GM21423 (cell line): ENCODE measurements at regions not wholly inside any gene's neighbourhood (a gene's known extent, or its start where the extent isn't known, plus 50 kb on each side); places are given as distances from the start of the nearest gene placed in this dataset.

ENCODE experiments used
- ATAC-seq: cut with Tn5 transposase; IDR thresholded peaks from one replicate; pipeline ENCODE4 v1.9.1; 2021; ENCODE audit warnings: mild to moderate bottlenecking, moderate library complexity; ENCODE audit not compliant: unreplicated experiment

DNA sequence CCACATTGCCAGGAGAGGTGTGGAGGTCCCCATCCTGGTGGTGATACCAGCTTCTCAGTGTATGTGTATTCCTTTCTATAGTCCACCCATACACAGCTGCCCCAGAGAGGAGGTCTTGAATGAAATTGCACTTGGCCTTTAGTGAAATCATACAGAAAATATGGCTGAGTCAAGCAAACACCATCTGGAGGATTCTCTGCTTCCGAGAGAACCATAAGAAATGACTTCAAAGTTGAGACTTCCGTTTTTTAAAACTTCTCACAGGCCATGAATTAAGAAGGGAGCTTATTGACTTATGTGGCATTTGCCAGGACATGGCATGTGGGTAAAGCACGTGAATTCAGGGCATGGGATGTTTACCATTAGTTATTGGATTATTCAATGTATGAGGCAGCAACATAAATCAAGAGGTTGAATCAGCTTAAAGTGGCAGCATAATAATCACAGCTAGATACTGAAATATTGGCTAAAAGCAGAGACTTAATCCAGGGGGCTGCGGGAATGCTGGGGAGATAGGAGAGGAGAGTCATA lies 119.1 kb upstream of the MTNR1B start:
- ATAC-seq: no peak

DNA sequence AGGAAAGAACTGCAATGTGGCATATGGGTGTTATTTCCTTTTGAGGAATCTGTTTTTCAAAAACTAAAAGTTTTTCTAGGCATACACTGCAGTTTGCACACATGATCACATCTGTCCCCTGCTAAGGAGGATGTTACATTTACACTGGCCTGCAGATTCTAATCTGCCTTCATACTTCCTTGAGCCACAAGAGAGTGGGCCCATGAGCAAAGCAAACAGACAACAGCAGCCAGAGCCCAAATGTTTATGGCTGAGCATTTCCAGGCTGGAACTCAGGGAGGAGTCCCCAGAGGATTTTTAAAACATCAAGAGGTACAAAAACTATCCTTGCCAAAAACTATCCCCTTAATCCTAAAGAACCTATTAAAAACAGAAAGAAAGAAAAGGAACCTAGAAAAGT lies 117.2 kb upstream of the MTNR1B start:
- no peak for ATAC-seq

DNA sequence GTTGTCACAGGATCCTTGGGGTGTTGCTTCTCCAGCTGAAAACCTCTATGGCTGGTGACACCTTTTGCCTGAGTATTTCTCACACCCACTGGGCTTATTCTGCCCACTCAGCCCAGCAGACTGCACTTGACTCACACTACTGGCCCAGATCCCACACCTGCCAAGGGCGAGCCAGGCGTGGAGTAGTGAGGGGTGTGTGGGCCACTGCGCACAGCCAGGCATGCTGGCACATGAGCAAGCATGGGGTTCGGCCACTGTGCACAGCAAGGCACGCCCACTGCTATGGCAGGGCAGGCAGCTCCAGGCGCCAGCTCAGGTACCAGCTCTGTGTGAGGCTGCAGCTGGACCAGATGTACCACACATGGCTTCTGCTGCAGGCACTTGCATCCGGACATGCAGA lies 116.5 kb upstream of the MTNR1B start:
- no peak for ATAC-seq

DNA sequence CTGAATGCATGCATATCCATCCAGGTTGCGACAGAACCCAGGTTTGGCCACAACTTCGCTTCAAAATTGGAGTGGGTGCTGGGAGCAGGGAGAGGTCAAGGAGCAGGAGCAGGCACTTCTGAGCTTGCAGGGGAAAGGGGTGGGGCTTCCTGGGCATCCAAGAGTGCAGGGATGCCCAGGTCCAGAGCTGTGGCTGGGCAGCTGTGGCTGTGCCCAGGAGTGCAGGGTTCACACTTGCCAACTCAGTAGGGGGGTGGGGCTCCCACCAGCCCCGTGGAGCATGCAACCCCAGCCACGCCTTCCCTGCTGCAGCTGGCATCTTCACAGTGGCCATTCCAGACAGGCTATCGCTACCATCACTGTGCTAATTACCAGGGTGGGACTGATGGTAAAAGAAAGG lies 115.3 kb upstream of the MTNR1B start:
- ATAC-seq: no peak

DNA sequence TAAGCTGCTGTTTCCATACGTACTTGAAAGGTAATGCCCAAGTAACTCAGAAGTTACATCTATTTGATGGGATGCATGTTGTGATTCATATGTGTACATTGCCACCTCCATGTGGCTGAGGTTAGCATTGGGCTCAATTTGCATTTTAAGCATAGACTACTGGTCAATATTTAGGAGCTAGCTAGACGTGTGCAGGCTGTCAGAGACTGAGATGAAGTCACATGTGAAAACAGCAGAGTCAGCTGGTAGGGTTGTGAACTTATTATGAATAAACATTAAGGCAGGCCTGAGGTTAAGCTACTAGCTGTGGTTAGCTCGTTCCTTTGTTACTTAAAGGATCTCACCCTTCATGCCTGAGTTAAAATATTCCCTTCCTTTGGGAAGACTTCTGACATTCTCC lies 114.5 kb upstream of the MTNR1B start:
- no peak for ATAC-seq

DNA sequence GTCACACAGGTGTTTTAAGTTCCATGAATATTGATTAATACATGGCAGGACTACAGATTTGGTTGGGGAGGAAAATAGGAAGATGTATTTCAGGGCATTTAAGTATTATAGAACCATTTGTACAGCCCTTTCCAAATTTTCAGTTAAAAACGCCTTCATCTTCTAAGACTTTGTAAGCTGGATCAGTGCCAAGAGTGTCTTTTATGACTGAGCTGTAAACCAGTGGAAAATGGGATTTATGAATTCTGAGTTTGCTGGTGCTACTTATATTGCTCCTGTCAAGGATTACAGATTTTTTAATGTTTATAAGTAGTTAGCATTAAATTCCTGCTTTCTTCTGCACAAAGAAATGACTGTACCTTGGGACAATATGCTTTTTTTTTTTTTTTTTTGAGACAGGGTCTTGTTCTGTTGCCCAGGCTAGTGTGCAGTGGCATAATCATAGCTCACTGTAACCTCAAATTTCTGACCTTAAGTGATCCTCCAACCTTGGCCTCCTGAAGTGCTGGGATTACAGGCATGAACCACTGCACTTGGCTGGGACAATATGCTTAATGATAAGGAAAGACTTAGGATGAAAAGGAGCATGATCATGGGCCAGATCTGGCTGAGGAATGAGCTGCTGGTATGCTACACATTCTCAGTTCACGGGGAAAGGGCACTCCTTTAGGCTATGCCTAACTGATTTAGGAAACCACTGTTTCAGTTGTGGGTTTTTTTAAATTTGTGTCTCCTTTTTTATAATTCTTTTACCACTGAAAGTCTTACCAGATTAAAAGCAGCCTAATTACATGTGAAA lies 113.6 kb upstream of the MTNR1B start:
- no peak for ATAC-seq

DNA sequence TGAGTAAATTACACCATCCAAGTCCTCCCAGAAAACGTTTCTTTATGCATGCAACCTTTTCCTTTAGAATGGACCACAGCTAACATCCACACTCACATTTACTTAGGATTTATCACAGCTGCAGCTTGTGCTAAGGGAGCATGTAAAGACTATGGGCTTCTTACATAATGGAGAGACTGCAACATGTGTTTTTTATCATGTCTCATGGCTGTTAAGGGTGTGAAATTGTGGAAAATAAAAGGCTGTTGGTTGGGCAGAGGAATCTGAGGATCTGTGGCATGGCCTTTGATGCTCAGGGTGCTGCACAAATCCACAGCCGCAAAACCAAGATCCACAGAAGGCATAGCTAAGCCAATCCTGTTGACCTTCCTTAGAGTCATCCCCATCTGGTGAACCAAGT lies 112.0 kb upstream of the MTNR1B start:
- ATAC-seq: no peak

DNA sequence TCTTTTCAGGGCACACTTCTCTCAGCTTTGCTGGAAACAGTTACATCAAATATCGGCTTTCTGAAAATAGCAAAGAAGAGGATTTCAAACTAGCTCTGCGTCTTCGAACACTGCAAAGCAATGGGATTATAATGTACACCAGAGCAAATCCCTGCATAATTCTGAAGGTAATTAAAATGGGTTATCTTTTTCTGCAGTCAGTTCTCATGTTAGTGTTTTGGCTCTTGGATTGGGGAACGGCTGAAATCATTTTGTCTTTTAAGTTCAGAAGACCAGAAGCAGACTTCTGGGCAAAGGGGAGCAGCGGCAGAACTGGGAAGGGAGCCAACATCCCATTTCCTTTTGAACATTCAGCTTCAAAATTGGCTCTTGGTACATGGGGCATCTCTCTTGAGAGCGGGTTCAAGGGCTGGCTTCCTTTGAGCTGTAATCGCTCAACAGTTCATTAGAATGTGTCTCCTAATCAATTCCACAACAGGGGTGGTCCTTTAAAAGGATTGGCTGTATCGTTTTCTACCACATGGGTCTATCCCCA lies 110.2 kb upstream of the MTNR1B start:
- no peak for ATAC-seq

DNA sequence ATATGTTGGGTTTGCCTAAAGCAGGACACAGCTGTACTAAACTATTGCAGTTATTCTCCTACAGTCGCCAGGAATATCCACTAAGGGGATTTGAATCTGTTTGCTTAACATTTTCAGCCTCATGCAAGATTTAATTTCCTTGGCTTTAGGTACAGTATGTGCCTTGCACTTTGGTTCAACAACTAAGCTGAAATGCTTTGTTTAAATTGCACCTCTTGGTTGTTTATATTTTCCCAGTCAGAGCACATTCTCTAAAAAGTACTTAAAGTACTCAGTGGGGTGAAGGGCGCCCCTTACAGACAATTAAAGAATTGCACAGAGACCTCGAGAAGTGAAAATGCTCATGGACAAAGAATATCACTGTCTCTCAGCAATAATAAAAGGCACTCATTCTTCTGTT lies 107.8 kb upstream of the MTNR1B start:
- ATAC-seq: no peak

DNA sequence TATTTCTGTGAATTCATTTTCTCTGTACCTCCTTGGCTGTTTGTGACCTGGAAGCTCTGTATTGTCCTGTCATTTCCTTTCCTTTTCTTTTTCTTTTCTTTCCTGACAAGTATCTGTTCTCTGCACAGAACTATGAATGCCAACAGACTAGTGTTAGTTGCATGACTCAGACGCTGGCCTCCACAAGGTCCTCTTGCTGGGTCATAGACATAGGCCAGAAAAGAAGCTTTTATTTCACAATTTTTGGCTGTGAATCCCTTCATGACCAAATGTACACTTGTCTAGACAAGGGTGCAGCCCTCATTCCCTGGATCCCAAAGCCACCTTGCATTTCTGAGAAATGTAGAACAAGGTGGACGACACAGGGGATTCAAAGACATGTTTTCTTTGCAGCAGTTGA lies 104.1 kb upstream of the MTNR1B start:
- no peak for ATAC-seq

DNA sequence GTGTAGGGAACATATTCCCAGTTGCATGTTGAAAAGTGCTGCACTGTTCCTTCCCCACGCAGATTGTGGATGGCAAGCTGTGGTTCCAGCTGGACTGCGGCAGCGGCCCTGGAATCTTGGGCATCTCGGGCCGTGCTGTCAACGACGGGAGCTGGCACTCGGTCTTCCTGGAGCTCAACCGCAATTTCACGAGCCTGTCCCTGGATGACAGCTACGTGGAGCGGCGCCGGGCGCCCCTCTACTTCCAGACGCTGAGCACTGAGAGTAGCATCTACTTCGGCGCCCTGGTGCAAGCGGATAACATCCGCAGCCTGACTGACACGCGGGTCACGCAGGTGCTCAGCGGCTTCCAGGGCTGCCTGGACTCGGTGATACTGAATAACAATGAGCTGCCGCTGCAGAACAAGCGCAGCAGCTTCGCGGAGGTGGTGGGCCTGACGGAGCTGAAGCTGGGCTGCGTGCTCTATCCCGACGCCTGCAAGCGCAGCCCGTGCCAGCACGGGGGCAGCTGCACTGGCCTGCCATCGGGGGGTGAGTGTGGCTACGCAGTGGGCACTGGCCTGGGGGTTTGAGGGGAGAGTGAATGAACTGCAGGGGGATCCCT lies 102.7 kb upstream of the MTNR1B start:
- ATAC-seq: no peak

DNA sequence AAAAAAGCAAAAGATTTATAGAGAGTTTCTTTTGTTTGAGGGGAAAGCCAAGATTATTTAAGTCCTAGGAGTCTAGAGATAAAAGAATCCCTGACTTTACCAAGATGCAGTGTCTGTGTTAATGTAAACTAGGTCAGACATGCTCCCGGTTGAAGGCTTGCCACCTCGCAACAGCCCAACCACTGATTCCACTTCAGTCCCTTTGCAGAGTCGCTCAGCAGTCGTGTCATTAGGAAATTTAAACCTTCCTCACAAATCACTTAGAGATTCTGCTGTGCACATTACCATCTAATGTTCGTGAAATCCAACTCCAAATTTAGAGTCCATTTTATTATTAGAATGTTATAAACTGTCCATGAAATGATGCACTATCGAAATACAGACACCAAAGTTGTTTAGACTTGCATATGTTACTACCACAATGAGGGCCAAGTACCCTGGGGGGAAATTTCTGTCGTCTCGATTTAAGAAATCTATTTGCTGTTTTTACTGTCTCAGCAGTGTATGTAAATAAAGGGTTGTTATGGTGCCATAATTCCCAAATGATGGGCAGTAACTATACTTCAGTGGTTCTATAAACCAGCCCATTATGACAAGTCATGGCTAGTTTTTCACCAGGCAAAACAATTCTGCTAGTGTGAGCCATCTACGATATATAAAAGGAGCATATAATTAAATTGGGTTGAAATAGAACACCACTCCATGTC lies 101.4 kb upstream of the MTNR1B start:
- ATAC-seq: no peak

DNA sequence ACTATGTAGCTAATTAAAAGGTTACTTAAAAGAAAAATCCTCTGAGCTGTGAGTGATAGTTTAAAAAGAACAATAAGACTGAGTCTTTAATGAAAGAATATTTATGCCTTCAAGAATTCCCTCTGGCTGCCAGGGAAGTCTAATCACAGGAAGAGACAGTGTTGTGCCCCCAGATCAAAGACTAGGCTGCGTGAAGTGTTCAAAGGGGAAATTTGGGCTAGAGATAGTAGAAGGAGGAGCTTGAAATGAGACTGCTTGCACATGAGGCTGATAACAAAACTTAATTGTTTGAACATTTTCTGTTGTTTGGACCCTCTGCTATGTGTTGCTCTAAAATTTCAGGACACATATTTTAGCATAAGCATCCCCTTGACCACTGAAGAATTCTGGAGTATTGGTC lies 99.7 kb upstream of the MTNR1B start:
- ATAC-seq: no peak

DNA sequence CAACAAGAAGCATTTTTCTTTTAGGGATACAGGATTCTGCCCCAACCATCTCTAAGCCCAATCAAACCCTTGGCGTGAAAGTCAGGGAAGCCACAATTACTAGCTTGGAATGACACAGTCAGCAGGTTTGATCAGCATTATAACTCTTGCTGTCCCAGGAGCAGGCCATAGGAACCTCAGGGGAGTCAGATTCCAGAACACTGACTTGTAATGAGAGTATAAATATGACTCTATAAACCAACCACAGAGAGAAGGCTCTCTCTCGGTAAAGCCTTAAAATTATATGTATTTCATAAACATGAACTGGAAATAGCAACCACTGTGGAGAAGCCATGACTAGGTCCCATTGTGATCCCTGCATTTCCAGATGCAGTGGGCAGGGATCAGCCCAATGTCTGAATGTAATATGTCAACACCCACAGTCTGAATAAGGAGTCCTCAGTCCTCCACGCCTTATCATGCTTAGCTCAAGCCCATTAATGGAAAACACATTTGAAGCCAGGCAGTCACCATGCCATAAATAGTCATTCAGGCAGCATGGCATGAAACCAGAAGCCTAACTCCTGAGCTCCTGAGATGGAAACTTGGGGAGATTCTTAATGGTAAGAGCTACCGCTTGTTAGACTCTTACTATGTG lies 99.1 kb upstream of the MTNR1B start:
- no peak for ATAC-seq

DNA sequence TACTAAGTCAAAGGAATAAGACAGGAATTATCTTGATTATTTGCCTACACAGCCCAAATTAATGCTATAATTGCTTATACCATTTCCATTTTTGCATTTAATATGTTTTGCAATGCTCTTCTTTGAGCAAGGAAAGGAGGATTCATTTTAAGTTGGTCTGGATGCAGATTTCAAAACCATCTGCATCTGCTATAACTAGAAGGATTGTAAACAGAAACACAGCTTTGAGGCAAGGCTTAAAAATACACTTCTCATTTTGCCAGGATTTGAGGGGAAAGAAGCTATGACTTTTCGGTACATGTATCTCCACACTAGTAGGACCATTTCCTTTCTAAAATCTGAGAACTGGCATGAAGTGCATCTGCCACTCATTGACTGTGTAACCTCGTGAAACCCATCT lies 95.9 kb upstream of the MTNR1B start:
- ATAC-seq: no peak

DNA sequence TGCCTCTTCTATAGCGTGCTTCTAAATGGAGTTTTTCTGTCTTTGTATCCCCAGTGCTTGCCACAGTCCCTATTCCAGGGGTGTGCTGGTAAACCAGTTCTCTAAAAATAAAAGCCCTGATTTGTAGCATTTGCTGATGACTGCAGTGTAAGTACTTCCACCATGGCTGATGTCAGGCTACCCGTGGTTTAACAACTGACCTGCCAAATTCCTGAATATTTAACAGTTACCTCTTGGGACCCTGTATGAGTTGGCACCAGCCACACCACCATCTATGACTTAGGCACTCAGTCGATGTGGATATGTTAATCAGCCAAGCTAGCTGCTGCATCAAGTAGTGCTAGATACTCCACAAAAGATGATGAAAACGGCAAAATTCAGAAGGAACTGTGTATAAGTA lies 94.0 kb upstream of the MTNR1B start:
- ATAC-seq: no peak

DNA sequence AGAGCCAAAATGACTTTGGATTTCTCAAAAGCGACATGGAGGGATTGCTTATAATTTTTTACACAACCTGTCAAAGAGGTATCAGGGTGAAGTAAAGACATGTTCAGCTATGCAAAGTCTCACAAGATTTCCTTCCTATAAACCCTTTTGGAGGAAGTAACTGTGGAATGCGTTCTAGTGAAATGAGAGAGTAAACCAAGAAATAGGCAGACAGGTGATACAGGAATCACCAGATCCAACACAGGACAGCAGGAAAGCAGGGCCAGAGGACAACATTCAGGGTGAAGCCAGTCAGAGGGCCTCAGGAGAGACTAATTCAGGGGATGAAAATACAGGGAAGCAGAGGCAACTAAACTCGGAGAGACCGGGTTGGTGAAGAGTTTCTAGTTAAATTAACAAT lies 90.4 kb upstream of the MTNR1B start:
- no peak for ATAC-seq

DNA sequence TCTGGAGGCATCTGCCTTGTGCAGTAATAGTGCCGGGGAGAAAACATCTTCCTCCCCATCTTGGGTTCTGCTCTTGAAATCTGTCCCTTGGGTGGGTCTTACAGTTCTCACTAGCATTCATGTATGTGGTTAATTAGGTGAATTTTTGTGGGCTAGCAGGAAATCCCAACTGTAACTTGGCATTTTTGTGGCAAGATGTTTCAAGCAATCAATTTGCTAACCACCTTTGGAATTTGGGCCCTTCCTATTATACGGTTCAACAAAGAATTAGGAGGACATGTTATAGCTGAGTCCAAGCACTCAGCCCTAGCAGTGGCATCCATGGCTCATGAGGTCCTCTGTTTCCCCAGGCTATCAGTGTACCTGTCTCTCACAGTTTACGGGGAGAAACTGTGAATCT lies 89.1 kb upstream of the MTNR1B start:
- no peak for ATAC-seq

DNA sequence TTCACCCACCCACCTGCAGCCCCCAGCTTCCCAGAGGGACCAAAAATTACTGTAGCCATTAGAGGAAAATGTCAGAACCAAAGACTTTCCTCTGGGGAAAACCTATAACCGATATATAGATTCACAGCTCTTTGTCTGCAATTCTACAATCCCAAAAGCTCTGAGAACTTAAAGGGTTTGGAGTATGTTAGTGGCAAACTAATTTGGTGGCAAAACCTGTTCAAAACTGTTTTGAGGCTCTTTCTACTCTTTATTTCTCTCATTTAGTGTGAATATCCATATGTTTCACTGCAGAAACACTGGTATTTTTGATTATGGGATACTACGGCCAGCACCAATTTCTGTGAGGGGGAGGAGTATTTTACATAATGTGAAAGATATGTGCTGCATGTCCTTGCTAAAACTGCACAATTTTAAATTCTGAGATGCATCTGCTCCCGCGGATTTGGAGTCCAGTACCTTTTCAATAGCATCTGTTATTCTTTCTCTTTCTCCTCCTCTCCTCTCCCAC lies 87.5 kb upstream of the MTNR1B start:
- no peak for ATAC-seq

DNA sequence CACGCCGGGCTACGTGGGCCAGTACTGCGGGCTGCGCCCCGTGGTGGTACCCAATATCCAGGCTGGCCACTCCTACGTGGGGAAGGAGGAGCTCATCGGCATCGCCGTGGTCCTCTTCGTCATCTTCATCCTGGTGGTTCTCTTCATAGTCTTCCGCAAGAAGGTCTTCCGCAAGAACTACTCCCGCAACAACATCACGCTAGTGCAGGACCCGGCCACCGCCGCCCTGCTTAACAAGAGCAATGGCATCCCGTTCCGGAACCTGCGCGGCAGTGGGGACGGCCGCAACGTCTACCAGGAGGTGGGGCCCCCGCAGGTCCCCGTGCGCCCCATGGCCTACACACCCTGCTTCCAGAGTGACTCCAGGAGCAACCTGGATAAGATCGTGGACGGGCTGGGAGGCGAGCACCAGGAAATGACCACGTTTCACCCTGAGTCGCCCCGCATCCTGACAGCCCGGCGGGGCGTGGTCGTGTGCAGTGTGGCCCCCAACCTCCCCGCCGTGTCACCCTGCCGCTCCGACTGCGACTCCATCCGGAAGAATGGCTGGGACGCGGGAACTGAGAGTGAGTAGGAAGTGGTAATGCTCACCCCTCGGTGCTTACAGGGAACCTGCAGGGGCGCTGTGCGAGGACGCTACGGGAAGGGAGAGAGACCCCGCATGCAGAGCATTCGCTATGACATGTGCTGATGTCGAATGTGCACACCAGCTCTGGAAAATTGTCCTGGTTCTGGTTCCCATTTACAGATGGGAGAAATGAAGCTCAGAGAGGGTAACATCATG lies 86.4 kb upstream of the MTNR1B start:
- no peak for ATAC-seq
